ENCODE measurements at regions not wholly inside any gene's neighbourhood (a gene's known extent, or its start where the extent isn't known, plus 50 kb on each side); places are given as distances from the start of the nearest gene placed in this dataset.

- Histone ChIP-seq H2AK5ac (ENCODE audit: low read depth, low read length) (no peak overlapping the region), H2BK15ac (ENCODE audit: low read length) (no peak overlapping the region), H3K4me2 (ENCODE audit: insufficient read depth, low read length, poor library complexity, severe bottlenecking) (no peak overlapping the region), H3K27me3 (ENCODE audit: control insufficient read depth in 3 of 3, insufficient read depth in 3 of 3, low read depth in 1 of 3, low read length in 3 of 3) (no peaks in the 10 kb centered on the region), H4K8ac (ENCODE audit: low read depth, low read length) (no peak overlapping the region), H4K91ac (ENCODE audit: low read depth, low read length, poor library complexity) (no peak overlapping the region), H2BK5ac (ENCODE audit: low read length) (no peak overlapping the region), H3K18ac (ENCODE audit: low read length) (no peak overlapping the region), H3K23ac (ENCODE audit: low read depth, low read length, poor library complexity) (no peak overlapping the region), H3K4me1 (ENCODE audit: control insufficient read depth in 2 of 2, insufficient read depth in 1 of 2, low read depth in 1 of 2, low read length in 2 of 2) (peaks cover 0 to 3% of the 10 kb centered on the region in 2 donors), H2BK12ac (ENCODE audit: low read length) (no peak overlapping the region), H3K79me1 (ENCODE audit: low read depth, low read length) (no peaks in the 10 kb centered on the region), H3K4ac (ENCODE audit: low read length) (no peak overlapping the region), H3K4me3 (ENCODE audit: low read length in 2 of 2) (no peak overlapping the region), H3K14ac (ENCODE audit: low read length) (no peak overlapping the region), H3K36me3 (replicated peaks in 1 of 2; ENCODE audit: control insufficient read depth in 2 of 2, insufficient read depth in 2 of 2, low read length in 2 of 2) (no peaks in the 10 kb centered on the region), H2BK120ac (ENCODE audit: low read depth, low read length) (no peak overlapping the region), H2AFZ (ENCODE audit: low read length) (no peak overlapping the region), H3K27ac (replicated peaks; ENCODE audit: low read length) (no peak overlapping the region), H3K9ac (ENCODE audit: low read depth, low read length, poor library complexity) (no peak overlapping the region), H3K9me3 (replicated peaks in 1 of 2; ENCODE audit: control insufficient read depth in 2 of 2, insufficient read depth in 1 of 2, low read depth in 1 of 2, low read length in 2 of 2) (no peaks in the 10 kb centered on the region)
- no CpG with 5 or more reads among the region's 1 CpG for WGBS, 2 donors (ENCODE audit: extremely low coverage in 2 of 2, insufficient read length in 2 of 2, insufficient replicate concordance in 1 of 2)
- no peak for DNase-seq (ENCODE audit: low spot score)
These were observed 105.9 kb upstream of the TARS1 start for GRCh38 chr5:33334829-33335228.

DNA sequence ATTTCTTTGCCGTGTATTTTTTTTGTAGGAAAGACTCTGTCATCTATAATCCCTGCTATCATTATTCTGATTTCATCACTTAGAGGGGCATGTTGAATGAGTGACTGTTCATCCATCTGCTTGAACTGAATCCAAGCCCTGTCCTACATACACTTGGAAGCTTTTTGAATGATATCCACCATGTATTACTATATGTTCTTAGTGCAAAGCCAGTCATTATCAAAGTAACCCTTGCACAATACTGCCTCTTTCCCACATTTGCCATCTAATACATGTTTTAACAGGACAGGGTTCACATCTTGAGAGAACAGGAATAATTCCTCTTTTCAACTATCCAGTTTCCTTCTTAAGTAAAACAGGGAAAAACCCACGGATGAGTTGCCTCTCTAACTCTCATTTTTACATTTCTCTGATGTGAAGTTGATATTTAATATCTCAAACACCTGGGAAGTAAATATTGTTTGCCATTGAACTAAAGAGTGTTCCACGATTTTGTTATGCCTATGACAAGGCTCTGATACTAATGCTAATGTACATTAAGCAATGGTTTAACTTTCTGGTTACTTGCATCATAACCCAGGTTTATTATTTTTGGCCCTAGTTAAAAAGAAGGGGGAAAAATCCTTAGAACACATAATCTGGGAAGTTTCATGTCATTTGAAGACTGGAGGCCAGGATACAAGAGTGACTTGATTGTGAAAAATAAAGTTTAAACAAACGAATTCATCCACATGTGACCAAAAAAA, 103.7 kb upstream of the TARS1 start:
- Histone ChIP-seq H3K4me3 (ENCODE audit: low read length in 2 of 2) (no peak overlapping the region), H3K23ac (ENCODE audit: low read depth, low read length, poor library complexity) (no peak overlapping the region), H2BK120ac (ENCODE audit: low read depth, low read length) (no peak overlapping the region), H4K8ac (ENCODE audit: low read depth, low read length) (no peak overlapping the region), H3K36me3 (replicated peaks in 1 of 2; ENCODE audit: control insufficient read depth in 2 of 2, insufficient read depth in 2 of 2, low read length in 2 of 2) (no peaks in the 10 kb centered on the region), H2BK12ac (ENCODE audit: low read length) (no peak overlapping the region), H3K14ac (ENCODE audit: low read length) (no peak overlapping the region), H2BK15ac (ENCODE audit: low read length) (no peak overlapping the region), H2AK5ac (ENCODE audit: low read depth, low read length) (no peak overlapping the region), H3K9ac (ENCODE audit: low read depth, low read length, poor library complexity) (no peak overlapping the region), H3K79me1 (ENCODE audit: low read depth, low read length) (no peaks in the 10 kb centered on the region), H3K4ac (ENCODE audit: low read length) (no peak overlapping the region), H3K4me1 (ENCODE audit: control insufficient read depth in 2 of 2, insufficient read depth in 1 of 2, low read depth in 1 of 2, low read length in 2 of 2) (peaks cover 0 to 6% of the 10 kb centered on the region in 2 donors), H3K18ac (ENCODE audit: low read length) (no peak overlapping the region), H3K9me3 (replicated peaks in 1 of 2; ENCODE audit: control insufficient read depth in 2 of 2, insufficient read depth in 1 of 2, low read depth in 1 of 2, low read length in 2 of 2) (no peaks in the 10 kb centered on the region), H2AFZ (ENCODE audit: low read length) (no peak overlapping the region), H3K4me2 (ENCODE audit: insufficient read depth, low read length, poor library complexity, severe bottlenecking) (no peak overlapping the region), H2BK5ac (ENCODE audit: low read length) (no peak overlapping the region), H3K27me3 (ENCODE audit: control insufficient read depth in 3 of 3, insufficient read depth in 3 of 3, low read depth in 1 of 3, low read length in 3 of 3) (no peaks in the 10 kb centered on the region), H3K27ac (replicated peaks; ENCODE audit: low read length) (no peak overlapping the region), H4K91ac (ENCODE audit: low read depth, low read length, poor library complexity) (no peak overlapping the region)
- no CpG with 5 or more reads among the region's 4 CpGs for WGBS, 2 donors (ENCODE audit: extremely low coverage in 2 of 2, insufficient read length in 2 of 2, insufficient replicate concordance in 1 of 2)
- no peak for DNase-seq (ENCODE audit: low spot score)

DNA sequence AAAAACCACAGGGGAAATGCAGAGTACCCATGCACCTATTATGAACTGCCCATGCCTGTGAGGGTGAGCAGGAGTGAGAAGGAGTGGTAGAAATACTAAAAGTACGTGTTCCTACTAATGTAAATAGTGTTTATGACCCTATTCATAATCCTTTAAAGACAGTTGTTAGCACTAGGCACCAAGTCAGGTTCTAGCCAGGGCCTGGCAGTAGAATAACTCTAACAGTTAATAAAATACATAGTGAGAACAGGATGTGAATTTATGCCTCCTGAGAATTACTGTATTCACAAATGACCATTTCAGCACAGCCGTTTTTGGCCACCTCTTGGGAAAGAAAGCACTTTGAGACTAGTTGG, 103.2 kb upstream of the TARS1 start:
- DNase-seq (ENCODE audit: low spot score): no peak
- Histone ChIP-seq H2BK12ac (ENCODE audit: low read length) (no peak overlapping the region), H3K36me3 (replicated peaks in 1 of 2; ENCODE audit: control insufficient read depth in 2 of 2, insufficient read depth in 2 of 2, low read length in 2 of 2) (no peaks in the 10 kb centered on the region), H3K4me1 (ENCODE audit: control insufficient read depth in 2 of 2, insufficient read depth in 1 of 2, low read depth in 1 of 2, low read length in 2 of 2) (peaks cover 0 to 6% of the 10 kb centered on the region in 2 donors), H3K27ac (replicated peaks; ENCODE audit: low read length) (no peak overlapping the region), H3K4ac (ENCODE audit: low read length) (no peak overlapping the region), H2AFZ (ENCODE audit: low read length) (no peak overlapping the region), H3K9ac (ENCODE audit: low read depth, low read length, poor library complexity) (no peak overlapping the region), H3K14ac (ENCODE audit: low read length) (no peak overlapping the region), H3K27me3 (ENCODE audit: control insufficient read depth in 3 of 3, insufficient read depth in 3 of 3, low read depth in 1 of 3, low read length in 3 of 3) (no peaks in the 10 kb centered on the region), H3K4me3 (ENCODE audit: low read length in 2 of 2) (no peak overlapping the region), H2BK120ac (ENCODE audit: low read depth, low read length) (no peak overlapping the region), H2BK5ac (ENCODE audit: low read length) (no peak overlapping the region), H3K79me1 (ENCODE audit: low read depth, low read length) (no peaks in the 10 kb centered on the region), H3K4me2 (ENCODE audit: insufficient read depth, low read length, poor library complexity, severe bottlenecking) (no peak overlapping the region), H3K9me3 (replicated peaks in 1 of 2; ENCODE audit: control insufficient read depth in 2 of 2, insufficient read depth in 1 of 2, low read depth in 1 of 2, low read length in 2 of 2) (no peaks in the 10 kb centered on the region), H2BK15ac (ENCODE audit: low read length) (no peak overlapping the region), H3K23ac (ENCODE audit: low read depth, low read length, poor library complexity) (no peak overlapping the region), H4K91ac (ENCODE audit: low read depth, low read length, poor library complexity) (no peak overlapping the region), H4K8ac (ENCODE audit: low read depth, low read length) (no peak overlapping the region), H2AK5ac (ENCODE audit: low read depth, low read length) (no peak overlapping the region), H3K18ac (ENCODE audit: low read length) (no peak overlapping the region)
- no CpG with 5 or more reads among the region's 2 CpGs for WGBS, 2 donors (ENCODE audit: extremely low coverage in 2 of 2, insufficient read length in 2 of 2, insufficient replicate concordance in 1 of 2)

- Histone ChIP-seq H2AK5ac (ENCODE audit: low read depth, low read length) (no peak overlapping the region), H3K23ac (ENCODE audit: low read depth, low read length, poor library complexity) (no peak overlapping the region), H3K4me3 (ENCODE audit: low read length in 2 of 2) (no peak overlapping the region), H3K4me1 (ENCODE audit: control insufficient read depth in 2 of 2, insufficient read depth in 1 of 2, low read depth in 1 of 2, low read length in 2 of 2) (peaks cover 0 to 6% of the 10 kb centered on the region in 2 donors), H4K8ac (ENCODE audit: low read depth, low read length) (no peak overlapping the region), H2BK120ac (ENCODE audit: low read depth, low read length) (no peak overlapping the region), H3K9ac (ENCODE audit: low read depth, low read length, poor library complexity) (no peak overlapping the region), H3K4ac (ENCODE audit: low read length) (no peak overlapping the region), H3K36me3 (replicated peaks in 1 of 2; ENCODE audit: control insufficient read depth in 2 of 2, insufficient read depth in 2 of 2, low read length in 2 of 2) (no peaks in the 10 kb centered on the region), H3K18ac (ENCODE audit: low read length) (no peak overlapping the region), H2AFZ (ENCODE audit: low read length) (no peak overlapping the region), H2BK12ac (ENCODE audit: low read length) (no peak overlapping the region), H3K79me1 (ENCODE audit: low read depth, low read length) (no peaks in the 10 kb centered on the region), H2BK5ac (ENCODE audit: low read length) (no peak overlapping the region), H3K27me3 (ENCODE audit: control insufficient read depth in 3 of 3, insufficient read depth in 3 of 3, low read depth in 1 of 3, low read length in 3 of 3) (no peaks in the 10 kb centered on the region), H3K9me3 (replicated peaks in 1 of 2; ENCODE audit: control insufficient read depth in 2 of 2, insufficient read depth in 1 of 2, low read depth in 1 of 2, low read length in 2 of 2) (no peaks in the 10 kb centered on the region), H4K91ac (ENCODE audit: low read depth, low read length, poor library complexity) (no peak overlapping the region), H3K14ac (ENCODE audit: low read length) (no peak overlapping the region), H2BK15ac (ENCODE audit: low read length) (no peak overlapping the region), H3K27ac (replicated peaks; ENCODE audit: low read length) (no peak overlapping the region), H3K4me2 (ENCODE audit: insufficient read depth, low read length, poor library complexity, severe bottlenecking) (no peak overlapping the region)
- no CpG with 5 or more reads among the region's 4 CpGs for WGBS, 2 donors (ENCODE audit: extremely low coverage in 2 of 2, insufficient read length in 2 of 2, insufficient replicate concordance in 1 of 2)
- DNase-seq (ENCODE audit: low spot score): no peak
These were observed 102.2 kb upstream of the TARS1 start for GRCh38 chr5:33338336-33339110.
